Liver (tissue), 8 donors: ENCODE measurements at regions not wholly inside any gene's neighbourhood (a gene's known extent, or its start where the extent isn't known, plus 50 kb on each side); places are given as distances from the start of the nearest gene placed in this dataset.

ENCODE experiments used
- DNase-seq: peaks from one replicate; pipeline ENCODE4 v3.0.0-alpha.2; 2017; ENCODE audit warnings: low spot score
- H3K27ac ChIP-seq, 2 donors: one replicate each; pipeline ENCODE4 v1.7.0; 2013; ENCODE audit warnings: inconsistent platforms in 2 of 2, low read length in 2 of 2, control low read depth in 1 of 2, low read depth in 1 of 2, mild to moderate bottlenecking in 1 of 2
- H3K27me3 ChIP-seq, 4 donors: one replicate each; pipeline versions ENCODE4 v1.6.1 to v1.7.0; 2013; ENCODE audit warnings: low read length in 3 of 4, inconsistent platforms in 1 of 4, mild to moderate bottlenecking in 1 of 4, moderate library complexity in 1 of 4; ENCODE audit not compliant: control insufficient read depth in 4 of 4, insufficient read depth in 4 of 4
- H3K36me3 ChIP-seq, 4 donors: one replicate each; pipeline versions ENCODE4 v1.6.1 to v1.7.0; 2013; ENCODE audit warnings: low read length in 3 of 4, mild to moderate bottlenecking in 3 of 4, low read depth in 1 of 4, moderate library complexity in 1 of 4; ENCODE audit not compliant: control insufficient read depth in 4 of 4, insufficient read depth in 3 of 4
- H3K4me1 ChIP-seq, 4 donors: one replicate each; pipeline versions ENCODE4 v1.6.1 to v1.7.0; 2013; ENCODE audit warnings: low read length in 3 of 4, mild to moderate bottlenecking in 3 of 4, moderate library complexity in 1 of 4; ENCODE audit not compliant: control insufficient read depth in 4 of 4, insufficient read depth in 4 of 4
- H3K4me3 ChIP-seq, 3 donors: one replicate each; pipeline versions ENCODE4 v1.6.1 to v1.7.0; 2013; ENCODE audit warnings: low read length in 3 of 3, control low read depth in 1 of 3, low read depth in 1 of 3, mild to moderate bottlenecking in 1 of 3
- H3K9ac ChIP-seq, 2 donors: one replicate each; pipeline ENCODE4 v1.7.0; 2013; ENCODE audit warnings: low read length in 2 of 2, mild to moderate bottlenecking in 2 of 2, moderate library complexity in 2 of 2, control low read depth in 1 of 2, low read depth in 1 of 2
- H3K9me3 ChIP-seq, 4 donors: one replicate each; pipeline versions ENCODE4 v1.6.1 to v1.7.0; 2013; ENCODE audit warnings: low read length in 3 of 4; ENCODE audit not compliant: control insufficient read depth in 4 of 4
- EGR1 ChIP-seq, 2 donors: IDR thresholded peaks; 2 replicates each; pipeline ENCODE4 v1.6.1; 2016 to 2018; ENCODE audit warnings: antibody characterized with exemption in 2 of 2, low read depth in 2 of 2
- FOXA1 ChIP-seq: IDR thresholded peaks from 2 replicates; pipeline ENCODE4 v1.6.1; 2016; ENCODE audit warnings: antibody characterized with exemption
- FOXA2 ChIP-seq: IDR thresholded peaks from 2 replicates; pipeline ENCODE4 v1.6.1; 2016; ENCODE audit warnings: antibody characterized with exemption
- GABPA ChIP-seq, 2 donors: IDR thresholded peaks in 1 of 2; conservative IDR thresholded peaks in 1 of 2; 2 replicates each; pipeline ENCODE4 v1.6.1; 2016; ENCODE audit warnings: antibody characterized with exemption in 2 of 2, mild to moderate bottlenecking in 1 of 2, moderate library complexity in 1 of 2
- HNF4A ChIP-seq, 2 donors: conservative IDR thresholded peaks; 2 replicates each; pipeline ENCODE4 v1.6.1; 2016; ENCODE audit warnings: antibody characterized with exemption in 2 of 2, mild to moderate bottlenecking in 2 of 2
- JUND ChIP-seq, 2 donors: IDR thresholded peaks; 2 replicates each; pipeline ENCODE4 v1.6.1; 2016; ENCODE audit warnings: antibody characterized with exemption in 2 of 2
- NR2F2 ChIP-seq: IDR thresholded peaks from 2 replicates; pipeline ENCODE4 v1.6.1; 2016; ENCODE audit warnings: antibody characterized with exemption
- RAD21 ChIP-seq, 2 donors: IDR thresholded peaks; 2 replicates each; pipeline ENCODE4 v1.6.1; 2016; ENCODE audit warnings: antibody characterized with exemption in 2 of 2, mild to moderate bottlenecking in 2 of 2
- RXRA ChIP-seq, 2 donors: IDR thresholded peaks; 2 replicates each; pipeline ENCODE4 v1.6.1; 2017 to 2018; ENCODE audit warnings: antibody characterized with exemption in 2 of 2, mild to moderate bottlenecking in 1 of 2
- YY1 ChIP-seq: IDR thresholded peaks from 2 replicates; pipeline ENCODE4 v1.6.1; 2016; ENCODE audit warnings: antibody characterized with exemption, mild to moderate bottlenecking
- WGBS: extraction: QIAGEN DNeasy Blood & Tissue Kit; methylation state at CpG from one replicate; pipeline ENCODE4 v1.1.7; 2013; 5-methylcytosine and 5-hydroxymethylcytosine counted together
- TF ChIP-seq, protein P1 (sequence below): IDR thresholded peaks from 2 replicates; pipeline ENCODE4 v1.6.1; 2016; ENCODE audit warnings: antibody characterized with exemption, mild to moderate bottlenecking
- TF ChIP-seq, protein P2 (sequence below): IDR thresholded peaks from 2 replicates; pipeline ENCODE4 v1.6.1; 2016; ENCODE audit warnings: antibody characterized with exemption
- TF ChIP-seq, protein P3 (sequence below): fragments of 150-350 bp; IDR thresholded peaks from 2 replicates; pipeline ENCODE4 v1.5.1; 2017; ENCODE audit warnings: improper control_type of control experiment, low read depth, low read length; ENCODE audit not compliant: missing input control
- TF ChIP-seq, protein P4 (sequence below): IDR thresholded peaks from 2 replicates; pipeline ENCODE4 v1.6.1; 2016; ENCODE audit warnings: antibody characterized with exemption
- donor health status: healthy.
- donor health status: healthy.
- donor health status: healthy.
- donor health status: healthy.
- donor health status: healthy.

DNA sequence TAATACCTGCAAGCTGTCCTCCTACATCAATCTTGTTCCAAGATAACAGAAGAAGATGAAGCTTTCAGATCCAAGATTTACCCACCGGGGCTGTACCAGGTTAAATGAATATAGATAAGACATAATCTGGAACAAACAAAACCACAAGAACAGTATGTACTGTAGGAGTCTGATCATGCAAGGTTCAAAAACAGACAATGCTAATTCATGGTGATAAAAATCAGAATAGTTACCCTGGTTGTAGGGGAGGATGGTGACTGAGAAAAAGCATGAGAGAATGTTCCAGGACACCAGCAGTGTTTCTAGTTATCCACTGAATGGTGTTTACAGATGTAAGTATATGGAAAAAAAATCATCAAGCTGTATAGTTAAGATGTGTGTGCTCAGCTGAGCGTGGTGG is 211.6 kb upstream of the TBL1X start:
- DNase-seq: no peak
- Histone ChIP-seq H3K4me1 (no peaks in the 10 kb centered on the region), H3K4me3 (no peak overlapping the region), H3K27ac (no peak overlapping the region), H3K9me3 (peaks cover 0 to 6% (median 0%) of the 10 kb centered on the region in 4 donors), H3K27me3 (no peaks in the 10 kb centered on the region), H3K9ac (no peak overlapping the region), H3K36me3 (no peaks in the 10 kb centered on the region)
- WGBS: 76% methylated on average over 2 of the region's 2 CpGs
- TF ChIP-seq EGR1 (IDR thresholded peaks at IDR 0.05; ENCODE audit: low read depth in 2 of 2): no peak
- TF ChIP-seq NR2F2: no peak
- no peak for TF ChIP-seq GABPA (IDR thresholded peaks at IDR 0.05 in 1 of 2, conservative IDR thresholded peaks at IDR 0.05 in 1 of 2)
- TF ChIP-seq, protein P1, sequence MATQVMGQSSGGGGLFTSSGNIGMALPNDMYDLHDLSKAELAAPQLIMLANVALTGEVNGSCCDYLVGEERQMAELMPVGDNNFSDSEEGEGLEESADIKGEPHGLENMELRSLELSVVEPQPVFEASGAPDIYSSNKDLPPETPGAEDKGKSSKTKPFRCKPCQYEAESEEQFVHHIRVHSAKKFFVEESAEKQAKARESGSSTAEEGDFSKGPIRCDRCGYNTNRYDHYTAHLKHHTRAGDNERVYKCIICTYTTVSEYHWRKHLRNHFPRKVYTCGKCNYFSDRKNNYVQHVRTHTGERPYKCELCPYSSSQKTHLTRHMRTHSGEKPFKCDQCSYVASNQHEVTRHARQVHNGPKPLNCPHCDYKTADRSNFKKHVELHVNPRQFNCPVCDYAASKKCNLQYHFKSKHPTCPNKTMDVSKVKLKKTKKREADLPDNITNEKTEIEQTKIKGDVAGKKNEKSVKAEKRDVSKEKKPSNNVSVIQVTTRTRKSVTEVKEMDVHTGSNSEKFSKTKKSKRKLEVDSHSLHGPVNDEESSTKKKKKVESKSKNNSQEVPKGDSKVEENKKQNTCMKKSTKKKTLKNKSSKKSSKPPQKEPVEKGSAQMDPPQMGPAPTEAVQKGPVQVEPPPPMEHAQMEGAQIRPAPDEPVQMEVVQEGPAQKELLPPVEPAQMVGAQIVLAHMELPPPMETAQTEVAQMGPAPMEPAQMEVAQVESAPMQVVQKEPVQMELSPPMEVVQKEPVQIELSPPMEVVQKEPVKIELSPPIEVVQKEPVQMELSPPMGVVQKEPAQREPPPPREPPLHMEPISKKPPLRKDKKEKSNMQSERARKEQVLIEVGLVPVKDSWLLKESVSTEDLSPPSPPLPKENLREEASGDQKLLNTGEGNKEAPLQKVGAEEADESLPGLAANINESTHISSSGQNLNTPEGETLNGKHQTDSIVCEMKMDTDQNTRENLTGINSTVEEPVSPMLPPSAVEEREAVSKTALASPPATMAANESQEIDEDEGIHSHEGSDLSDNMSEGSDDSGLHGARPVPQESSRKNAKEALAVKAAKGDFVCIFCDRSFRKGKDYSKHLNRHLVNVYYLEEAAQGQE: no peak
- TF ChIP-seq, protein P2, sequence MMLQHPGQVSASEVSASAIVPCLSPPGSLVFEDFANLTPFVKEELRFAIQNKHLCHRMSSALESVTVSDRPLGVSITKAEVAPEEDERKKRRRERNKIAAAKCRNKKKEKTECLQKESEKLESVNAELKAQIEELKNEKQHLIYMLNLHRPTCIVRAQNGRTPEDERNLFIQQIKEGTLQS: no peak
- no peak for TF ChIP-seq RAD21 (IDR thresholded peaks at IDR 0.05)
- no peak for TF ChIP-seq HNF4A (conservative IDR thresholded peaks at IDR 0.05)
- TF ChIP-seq YY1: no peak
- TF ChIP-seq, protein P3, sequence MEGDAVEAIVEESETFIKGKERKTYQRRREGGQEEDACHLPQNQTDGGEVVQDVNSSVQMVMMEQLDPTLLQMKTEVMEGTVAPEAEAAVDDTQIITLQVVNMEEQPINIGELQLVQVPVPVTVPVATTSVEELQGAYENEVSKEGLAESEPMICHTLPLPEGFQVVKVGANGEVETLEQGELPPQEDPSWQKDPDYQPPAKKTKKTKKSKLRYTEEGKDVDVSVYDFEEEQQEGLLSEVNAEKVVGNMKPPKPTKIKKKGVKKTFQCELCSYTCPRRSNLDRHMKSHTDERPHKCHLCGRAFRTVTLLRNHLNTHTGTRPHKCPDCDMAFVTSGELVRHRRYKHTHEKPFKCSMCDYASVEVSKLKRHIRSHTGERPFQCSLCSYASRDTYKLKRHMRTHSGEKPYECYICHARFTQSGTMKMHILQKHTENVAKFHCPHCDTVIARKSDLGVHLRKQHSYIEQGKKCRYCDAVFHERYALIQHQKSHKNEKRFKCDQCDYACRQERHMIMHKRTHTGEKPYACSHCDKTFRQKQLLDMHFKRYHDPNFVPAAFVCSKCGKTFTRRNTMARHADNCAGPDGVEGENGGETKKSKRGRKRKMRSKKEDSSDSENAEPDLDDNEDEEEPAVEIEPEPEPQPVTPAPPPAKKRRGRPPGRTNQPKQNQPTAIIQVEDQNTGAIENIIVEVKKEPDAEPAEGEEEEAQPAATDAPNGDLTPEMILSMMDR: no peak
- TF ChIP-seq JUND (IDR thresholded peaks at IDR 0.05): no peak
- no peak for TF ChIP-seq FOXA2
- no peak for TF ChIP-seq RXRA (IDR thresholded peaks at IDR 0.05)
- TF ChIP-seq FOXA1: no peak
- TF ChIP-seq, protein P4, sequence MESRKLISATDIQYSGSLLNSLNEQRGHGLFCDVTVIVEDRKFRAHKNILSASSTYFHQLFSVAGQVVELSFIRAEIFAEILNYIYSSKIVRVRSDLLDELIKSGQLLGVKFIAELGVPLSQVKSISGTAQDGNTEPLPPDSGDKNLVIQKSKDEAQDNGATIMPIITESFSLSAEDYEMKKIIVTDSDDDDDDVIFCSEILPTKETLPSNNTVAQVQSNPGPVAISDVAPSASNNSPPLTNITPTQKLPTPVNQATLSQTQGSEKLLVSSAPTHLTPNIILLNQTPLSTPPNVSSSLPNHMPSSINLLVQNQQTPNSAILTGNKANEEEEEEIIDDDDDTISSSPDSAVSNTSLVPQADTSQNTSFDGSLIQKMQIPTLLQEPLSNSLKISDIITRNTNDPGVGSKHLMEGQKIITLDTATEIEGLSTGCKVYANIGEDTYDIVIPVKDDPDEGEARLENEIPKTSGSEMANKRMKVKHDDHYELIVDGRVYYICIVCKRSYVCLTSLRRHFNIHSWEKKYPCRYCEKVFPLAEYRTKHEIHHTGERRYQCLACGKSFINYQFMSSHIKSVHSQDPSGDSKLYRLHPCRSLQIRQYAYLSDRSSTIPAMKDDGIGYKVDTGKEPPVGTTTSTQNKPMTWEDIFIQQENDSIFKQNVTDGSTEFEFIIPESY: no peak

DNA sequence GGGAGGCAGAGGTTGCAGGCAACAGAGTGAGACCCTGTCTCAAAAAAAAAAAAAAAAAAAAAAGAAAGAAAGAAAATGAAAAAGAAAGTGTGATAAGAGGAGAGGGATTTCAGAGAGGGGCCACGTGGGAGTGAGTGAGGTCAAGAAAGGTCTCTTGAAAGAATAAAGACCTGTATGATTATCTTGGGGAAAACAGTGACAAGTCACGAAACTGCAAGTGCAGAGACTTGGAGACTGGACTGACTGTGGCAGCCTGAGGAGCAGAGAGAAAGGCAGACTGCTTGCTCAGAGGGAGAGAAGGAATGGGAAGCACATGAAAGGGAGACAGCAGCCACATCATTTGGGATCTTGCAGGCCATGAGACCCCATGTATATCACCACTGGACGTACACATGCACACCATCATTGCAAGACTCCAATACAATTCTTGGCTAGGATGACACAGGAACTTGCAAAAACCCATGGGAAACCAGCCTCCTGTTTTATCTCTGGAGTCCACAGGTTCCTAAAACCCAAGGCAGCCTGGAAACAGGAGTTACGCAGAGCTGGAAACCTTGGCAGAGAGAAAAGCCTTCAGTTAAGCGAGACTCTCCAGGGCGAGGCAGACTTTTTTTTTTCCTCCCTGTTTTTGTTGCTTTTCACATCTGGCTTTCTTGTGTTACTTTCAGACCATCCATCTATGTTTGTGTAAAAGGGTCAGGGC is 207.0 kb upstream of the TBL1X start:
- DNase-seq: no peak
- TF ChIP-seq RAD21 (IDR thresholded peaks at IDR 0.05): no peak
- TF ChIP-seq FOXA1: no peak
- TF ChIP-seq, protein P4: no peak
- TF ChIP-seq, protein P2: no peak
- TF ChIP-seq, protein P3: no peak
- no peak for TF ChIP-seq RXRA (IDR thresholded peaks at IDR 0.05)
- no peak for TF ChIP-seq FOXA2
- no peak for TF ChIP-seq YY1
- WGBS: 91% methylated on average over 6 of the region's 6 CpGs

More for the DNA sequence above, 207.0 kb upstream of the TBL1X start:
- Histone ChIP-seq H3K4me3 (no peak overlapping the region), H3K36me3 (no peaks in the 10 kb centered on the region), H3K4me1 (no peaks in the 10 kb centered on the region), H3K9ac (no peak overlapping the region), H3K27ac (no peak overlapping the region), H3K27me3 (no peaks in the 10 kb centered on the region), H3K9me3 (peaks cover 0 to 2% (median 0%) of the 10 kb centered on the region in 4 donors)
